HG02981 (cell line): ENCODE measurements at regions not wholly inside any gene's neighbourhood (a gene's known extent, or its start where the extent isn't known, plus 50 kb on each side); places are given as distances from the start of the nearest gene placed in this dataset.
"Not testable (repeated sequence)": the region's sequence is repeated elsewhere in the genome, so short reads cannot be mapped to it uniquely, and the experiment has no call there.

Source experiments
- ATAC-seq: cut with Tn5 transposase; IDR thresholded peaks from one replicate; pipeline ENCODE4 v1.9.1; 2021; ENCODE audit warnings: mild to moderate bottlenecking, moderate library complexity; ENCODE audit not compliant: unreplicated experiment

GRCh38 chr2:58634653-58635370 lies 393.7 kb upstream of the FANCL start:
- no peak for ATAC-seq

GRCh38 chr2:58633613-58634365 lies 392.7 kb upstream of the FANCL start:
- ATAC-seq, result no peak

- ATAC-seq, result no peak
Measured at GRCh38 chr2:58631986-58632385, 390.9 kb upstream of the FANCL start.

DNA sequence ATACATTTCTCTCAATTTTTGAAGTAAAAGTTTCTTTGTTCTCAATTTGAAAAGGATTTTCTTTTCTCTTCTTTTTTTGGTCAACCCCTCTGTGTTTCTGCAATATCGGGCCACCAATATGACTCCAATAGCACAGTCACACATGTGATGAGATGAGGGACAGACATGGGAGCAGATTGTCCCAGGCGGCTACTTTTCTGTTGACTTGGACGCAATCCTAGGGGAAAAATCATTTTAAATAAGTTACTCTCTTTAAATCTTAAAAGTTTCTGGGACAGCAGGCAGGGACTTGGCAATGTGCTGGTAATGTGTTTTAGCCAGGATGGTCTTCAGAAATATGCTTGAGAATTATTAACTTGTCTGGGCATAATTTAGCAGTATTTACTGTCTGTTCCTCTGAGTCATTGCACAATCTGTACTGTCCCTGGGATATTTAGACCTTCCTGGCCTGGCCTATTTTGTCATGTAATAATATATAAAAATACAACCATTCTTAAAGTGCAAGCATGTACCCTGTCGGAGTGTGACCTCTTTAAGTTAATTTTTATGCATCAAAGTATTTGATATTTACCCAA lies 388.5 kb upstream of the FANCL start:
- ATAC-seq, result no peak

GRCh38 chr2:58620896-58621295 lies 379.8 kb upstream of the FANCL start:
- ATAC-seq, result no peak

DNA sequence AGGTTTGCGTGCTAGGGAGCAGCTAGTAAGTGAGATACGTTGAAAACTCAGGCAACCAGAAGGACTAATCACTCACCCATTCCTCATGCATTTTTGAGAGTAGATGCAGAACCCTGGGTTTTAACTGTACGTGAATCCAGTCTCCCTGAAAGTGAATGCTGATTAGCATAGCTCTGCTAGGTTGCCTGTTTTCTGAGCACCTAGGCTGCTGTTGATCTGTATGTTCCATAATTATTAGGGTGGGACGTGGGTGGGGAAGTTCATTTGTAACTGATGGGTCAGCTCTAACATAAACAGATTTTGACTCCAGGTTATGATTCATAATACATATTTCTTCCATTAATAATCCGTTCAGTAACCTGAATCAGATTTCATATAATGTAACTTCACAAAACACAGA lies 379.0 kb upstream of the FANCL start:
- ATAC-seq, result no peak

GRCh38 chr2:58616961-58617360 lies 375.8 kb upstream of the FANCL start:
- no peak for ATAC-seq

- no peak for ATAC-seq
Measured at GRCh38 chr2:58614219-58614618, 373.1 kb upstream of the FANCL start.

DNA sequence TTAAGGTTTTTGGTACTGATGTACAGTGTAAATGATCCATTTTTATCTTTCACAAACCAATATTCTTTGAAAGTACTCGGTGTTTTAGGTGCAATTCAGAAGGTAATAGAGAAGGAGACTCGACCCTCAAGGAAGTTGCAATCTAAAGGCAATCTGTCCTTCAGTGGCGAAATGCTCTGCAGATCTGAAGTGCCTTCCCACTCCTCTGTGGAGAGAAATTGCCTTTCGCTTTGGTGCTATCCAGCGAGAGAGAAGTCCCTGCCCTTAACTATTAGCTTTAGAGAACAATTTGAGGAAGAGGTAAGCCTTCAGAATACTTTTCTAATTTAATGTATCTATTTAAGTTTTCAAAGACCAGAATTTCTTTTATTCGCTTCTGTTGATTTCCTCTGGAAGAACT lies 371.8 kb upstream of the FANCL start:
- ATAC-seq, result no peak

DNA sequence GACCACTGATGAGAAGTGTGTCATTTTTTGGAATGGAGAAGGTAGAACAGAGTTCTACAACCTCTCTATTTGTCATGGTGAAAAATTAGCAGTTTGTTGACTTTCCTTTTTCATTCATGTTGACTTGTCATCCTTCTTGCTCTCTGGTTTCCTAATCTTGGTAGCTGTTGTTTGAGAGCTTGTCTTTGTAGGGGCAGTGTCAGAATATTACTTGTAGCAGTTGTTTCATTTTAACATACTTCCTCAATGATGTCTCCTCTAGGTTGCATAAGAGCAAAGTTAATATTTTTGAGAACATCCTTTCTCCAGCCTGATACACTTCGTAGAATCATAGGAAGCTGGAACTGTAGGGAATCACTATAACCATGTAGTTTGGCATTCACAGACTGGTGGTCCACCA lies 368.2 kb upstream of the FANCL start:
- no peak for ATAC-seq

- no peak for ATAC-seq
Measured at GRCh38 chr2:58608146-58608545, 367.0 kb upstream of the FANCL start.

GRCh38 chr2:58607448-58607847 lies 366.3 kb upstream of the FANCL start:
- ATAC-seq, result no peak

- no peak for ATAC-seq
Measured at GRCh38 chr2:58606799-58607198, 365.7 kb upstream of the FANCL start.

- ATAC-seq, result no peak
Measured at GRCh38 chr2:58604096-58604495, 363.0 kb upstream of the FANCL start.

DNA sequence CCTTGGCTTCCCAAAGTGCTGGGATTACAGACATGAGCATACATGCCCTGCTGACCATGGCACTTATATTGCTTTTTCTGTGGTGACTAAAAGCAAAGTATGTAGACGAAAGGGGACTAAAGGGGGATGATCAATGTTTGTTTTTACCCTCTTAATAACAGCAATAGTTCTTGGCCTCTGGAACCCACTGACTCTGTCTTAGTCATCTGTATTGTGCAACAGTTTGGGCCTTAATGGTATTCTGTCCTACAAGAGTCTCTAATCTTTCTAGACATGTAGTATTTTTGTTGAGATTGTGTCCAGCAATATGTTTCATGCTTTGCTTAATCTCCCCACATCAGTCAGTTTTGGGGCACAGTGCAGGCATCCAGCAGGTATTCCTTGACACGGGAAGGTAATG lies 359.9 kb upstream of the FANCL start:
- no peak for ATAC-seq

DNA sequence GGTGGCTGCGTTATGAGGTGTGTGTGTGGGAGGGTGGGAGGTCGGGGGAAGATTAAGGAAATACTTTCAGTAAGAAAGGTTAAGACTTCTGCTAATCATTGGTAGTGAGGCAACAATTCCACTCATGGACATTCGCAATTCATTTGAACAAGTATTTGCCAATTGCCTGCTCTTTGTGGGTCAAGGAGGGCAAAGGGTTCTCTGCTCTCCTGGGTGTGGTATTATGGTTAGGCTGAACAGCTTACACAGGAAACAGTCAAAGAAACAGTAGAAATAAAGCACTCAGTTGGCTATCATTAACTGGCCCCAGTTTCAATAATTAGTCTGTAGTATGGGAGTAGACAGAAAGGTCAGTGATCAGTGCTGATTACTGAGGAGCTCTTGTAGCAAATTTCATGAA lies 357.0 kb upstream of the FANCL start:
- no peak for ATAC-seq

- ATAC-seq, result no peak
Measured at GRCh38 chr2:58595714-58596113, 354.6 kb upstream of the FANCL start.

GRCh38 chr2:58594762-58595161 lies 353.6 kb upstream of the FANCL start:
- no peak for ATAC-seq

DNA sequence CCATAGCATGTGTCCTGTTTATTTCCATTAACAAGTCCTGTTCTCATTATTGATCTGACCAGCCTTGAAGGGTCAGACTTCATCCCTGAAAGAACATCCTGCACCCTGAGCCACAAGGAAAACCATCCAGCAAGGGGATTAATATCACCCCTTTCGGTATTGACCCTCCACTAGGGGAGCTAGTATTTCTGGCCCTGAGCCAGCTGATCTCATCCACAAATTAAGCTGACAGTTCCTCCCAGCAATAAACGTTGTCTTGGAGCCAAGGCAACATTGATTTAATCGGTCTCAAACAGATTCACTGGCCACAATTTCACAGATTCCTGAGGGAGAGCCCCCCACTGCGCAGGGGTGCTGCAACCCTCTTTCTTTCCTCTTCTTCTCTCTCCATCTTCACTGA lies 353.1 kb upstream of the FANCL start:
- no peak for ATAC-seq

GRCh38 chr2:58586178-58586577 lies 345.1 kb upstream of the FANCL start:
- ATAC-seq, result not testable (repeated sequence)

- no peak for ATAC-seq
Measured at GRCh38 chr2:58585233-58585632, 344.1 kb upstream of the FANCL start.

DNA sequence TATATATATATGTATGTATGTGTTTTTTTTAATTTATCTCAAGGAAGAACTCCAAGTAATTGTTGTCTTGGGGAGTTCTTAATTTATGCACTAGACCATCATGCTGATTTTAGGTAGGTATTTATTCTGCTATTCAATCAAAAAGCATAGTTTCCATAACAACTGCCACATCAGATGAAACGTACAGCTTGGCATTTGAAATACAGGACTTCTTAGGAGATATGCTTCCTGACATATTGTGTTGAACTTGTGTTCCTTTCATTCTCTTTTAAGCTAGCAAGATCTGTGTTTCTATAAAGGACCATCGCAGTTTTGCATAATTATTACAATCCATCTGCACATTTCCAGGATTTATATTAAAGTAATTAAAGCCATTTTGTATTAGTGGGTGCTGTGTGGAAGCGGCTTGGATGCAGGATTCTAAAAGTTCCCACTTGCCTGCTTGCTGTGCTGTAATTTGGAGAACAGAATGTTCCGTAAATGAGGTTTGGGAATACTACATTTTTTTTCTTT lies 343.5 kb upstream of the FANCL start:
- ATAC-seq, result no peak
